ENCODE measurements at regions not wholly inside any gene's neighbourhood (a gene's known extent, or its start where the extent isn't known, plus 50 kb on each side); places are given as distances from the start of the nearest gene placed in this dataset.

- H3K27me3 Mint-ChIP-seq: peaks cover 5% of the 10 kb centered on the region
- no peak overlapping the region for H3K27ac Mint-ChIP-seq
- no peaks in the 10 kb centered on the region for H3K9me3 Mint-ChIP-seq
- no peak overlapping the region for H3K4me3 Mint-ChIP-seq
- no peaks in the 10 kb centered on the region for H3K36me3 Mint-ChIP-seq (ENCODE audit: low read depth)
- H3K4me1 Mint-ChIP-seq (ENCODE audit: low read depth): no peaks in the 10 kb centered on the region
- intact Hi-C loops (cut with micrococcal nuclease): no loop called here
These were observed 392.3 kb upstream of the TMPO start for GRCh38 chr12:98123021-98123461.

DNA sequence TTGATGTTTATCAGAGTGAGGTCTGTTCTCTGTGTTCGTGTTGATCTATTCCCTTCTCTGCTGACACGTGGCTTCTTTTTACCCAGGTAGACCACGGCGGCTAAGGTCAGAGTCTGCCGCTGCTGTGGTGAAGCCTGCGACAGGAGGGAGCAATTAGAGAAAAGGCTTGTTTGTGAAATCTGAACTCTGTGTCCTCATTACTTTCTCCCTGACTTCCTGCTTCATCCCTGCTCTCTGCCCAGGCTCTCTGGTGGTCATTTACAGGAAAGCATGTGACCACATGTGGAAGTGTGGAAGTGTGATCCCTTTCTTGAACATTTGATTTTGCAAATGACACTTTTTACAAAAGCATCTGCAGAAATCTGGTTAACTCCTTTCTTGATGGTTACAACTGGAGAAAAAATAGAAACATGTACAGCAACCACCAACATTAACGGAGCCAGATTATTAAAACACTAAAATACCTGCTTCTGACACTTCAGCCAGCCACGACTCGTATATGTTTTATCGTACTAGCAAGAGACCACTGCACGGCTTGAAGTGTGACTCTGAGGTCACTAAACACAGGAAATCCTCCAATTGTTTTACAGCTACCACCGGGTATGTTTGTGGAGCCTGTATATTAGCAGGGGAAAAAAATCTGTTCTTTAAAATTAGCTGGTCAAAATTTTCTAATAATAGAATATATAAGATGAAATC, 388.6 kb upstream of the TMPO start:
- Mint-ChIP-seq H3K27me3 (peaks cover 5% of the 10 kb centered on the region), H3K4me1 (ENCODE audit: low read depth) (no peaks in the 10 kb centered on the region), H3K27ac (no peak overlapping the region), H3K9me3 (no peaks in the 10 kb centered on the region), H3K36me3 (ENCODE audit: low read depth) (no peaks in the 10 kb centered on the region), H3K4me3 (no peak overlapping the region)
- intact Hi-C loops (cut with micrococcal nuclease): no loop called here

- Mint-ChIP-seq H3K4me3 (no peak overlapping the region), H3K36me3 (ENCODE audit: low read depth) (no peaks in the 10 kb centered on the region), H3K27ac (no peak overlapping the region), H3K4me1 (ENCODE audit: low read depth) (no peaks in the 10 kb centered on the region), H3K9me3 (no peaks in the 10 kb centered on the region), H3K27me3 (peaks cover 5% of the 10 kb centered on the region)
- intact Hi-C loops (cut with micrococcal nuclease): no loop called here
These were observed 388.1 kb upstream of the TMPO start for GRCh38 chr12:98127336-98127679.

GRCh38 chr12:98127854-98128253, 387.5 kb upstream of the TMPO start:
- Mint-ChIP-seq H3K4me1 (ENCODE audit: low read depth) (no peaks in the 10 kb centered on the region), H3K4me3 (no peak overlapping the region), H3K9me3 (no peaks in the 10 kb centered on the region), H3K27me3 (peaks cover 5% of the 10 kb centered on the region), H3K36me3 (ENCODE audit: low read depth) (no peaks in the 10 kb centered on the region), H3K27ac (no peak overlapping the region)
- intact Hi-C loops (cut with micrococcal nuclease): no loop called here

- H3K4me3 Mint-ChIP-seq: no peak overlapping the region
- H3K4me1 Mint-ChIP-seq (ENCODE audit: low read depth): no peaks in the 10 kb centered on the region
- intact Hi-C loops (cut with micrococcal nuclease): no loop called here
- no peaks in the 10 kb centered on the region for H3K27me3 Mint-ChIP-seq
- H3K27ac Mint-ChIP-seq: no peak overlapping the region
- no peaks in the 10 kb centered on the region for H3K9me3 Mint-ChIP-seq
- no peaks in the 10 kb centered on the region for H3K36me3 Mint-ChIP-seq (ENCODE audit: low read depth)
These were observed 378.8 kb upstream of the TMPO start for GRCh38 chr12:98136544-98136943.

DNA sequence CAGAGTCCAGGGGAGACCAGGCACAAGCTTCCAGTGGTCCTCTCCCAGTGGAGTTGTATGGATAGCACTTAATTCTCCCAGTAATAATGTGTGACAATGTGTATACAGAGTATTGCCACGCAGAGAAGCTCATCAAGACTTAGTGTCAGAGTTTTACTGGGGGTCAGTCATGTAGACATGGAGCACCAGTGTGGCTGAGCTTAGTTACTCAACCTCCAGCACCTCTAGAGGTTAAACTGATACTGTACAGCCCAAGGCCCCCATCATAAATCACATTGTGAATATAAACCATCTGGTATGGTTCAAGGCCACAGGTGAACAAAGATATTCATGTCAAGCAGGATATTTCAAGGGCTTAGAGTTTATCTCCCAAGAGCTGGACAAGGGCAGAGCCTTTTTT, 378.1 kb upstream of the TMPO start:
- H3K4me1 Mint-ChIP-seq (ENCODE audit: low read depth): no peaks in the 10 kb centered on the region
- no peaks in the 10 kb centered on the region for H3K9me3 Mint-ChIP-seq
- H3K27ac Mint-ChIP-seq: no peak overlapping the region

GRCh38 chr12:98144953-98145352, 370.4 kb upstream of the TMPO start:
- Mint-ChIP-seq H3K27me3 (no peaks in the 10 kb centered on the region), H3K27ac (no peak overlapping the region), H3K9me3 (no peaks in the 10 kb centered on the region), H3K4me1 (ENCODE audit: low read depth) (no peaks in the 10 kb centered on the region), H3K36me3 (ENCODE audit: low read depth) (no peaks in the 10 kb centered on the region), H3K4me3 (no peak overlapping the region)
- intact Hi-C loops (cut with micrococcal nuclease): no loop called here

More for the DNA sequence above, 378.1 kb upstream of the TMPO start:
- Mint-ChIP-seq H3K4me3 (no peak overlapping the region), H3K27me3 (no peaks in the 10 kb centered on the region), H3K36me3 (ENCODE audit: low read depth) (no peaks in the 10 kb centered on the region)
- intact Hi-C loops (cut with micrococcal nuclease): no loop called here

GRCh38 chr12:98146043-98146442, 369.3 kb upstream of the TMPO start:
- no peaks in the 10 kb centered on the region for H3K9me3 Mint-ChIP-seq
- H3K4me3 Mint-ChIP-seq: no peak overlapping the region
- no peaks in the 10 kb centered on the region for H3K27me3 Mint-ChIP-seq
- H3K36me3 Mint-ChIP-seq (ENCODE audit: low read depth): no peaks in the 10 kb centered on the region
- no peaks in the 10 kb centered on the region for H3K4me1 Mint-ChIP-seq (ENCODE audit: low read depth)
- intact Hi-C loops (cut with micrococcal nuclease): no loop called here
- no peak overlapping the region for H3K27ac Mint-ChIP-seq

- Mint-ChIP-seq H3K36me3 (ENCODE audit: low read depth) (no peaks in the 10 kb centered on the region), H3K27me3 (no peaks in the 10 kb centered on the region), H3K4me3 (no peak overlapping the region), H3K9me3 (no peaks in the 10 kb centered on the region), H3K27ac (no peak overlapping the region), H3K4me1 (ENCODE audit: low read depth) (no peaks in the 10 kb centered on the region)
- intact Hi-C loops (cut with micrococcal nuclease): no loop called here
These were observed 368.9 kb upstream of the TMPO start for GRCh38 chr12:98146487-98146886.

DNA sequence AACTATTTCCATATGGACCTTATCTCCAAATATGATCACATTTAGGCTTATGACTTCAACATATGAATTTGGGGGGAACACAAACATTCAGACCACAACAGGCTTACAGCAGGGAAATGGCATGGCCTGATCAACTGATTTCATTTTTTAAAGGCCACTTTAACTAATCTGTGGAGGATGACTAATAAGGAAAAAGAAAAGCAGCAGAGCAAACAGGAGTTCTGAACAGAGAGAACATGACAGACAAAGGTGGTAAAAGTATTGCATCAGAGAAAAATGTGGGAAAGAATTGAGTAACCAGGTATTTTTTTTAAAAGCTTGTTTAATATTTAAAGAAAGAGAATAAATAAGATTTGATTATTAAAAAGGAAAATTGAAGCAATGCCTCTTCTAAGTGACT, 366.1 kb upstream of the TMPO start:
- Mint-ChIP-seq H3K9me3 (no peaks in the 10 kb centered on the region), H3K27me3 (no peaks in the 10 kb centered on the region), H3K4me1 (ENCODE audit: low read depth) (no peaks in the 10 kb centered on the region), H3K4me3 (no peak overlapping the region), H3K27ac (no peak overlapping the region), H3K36me3 (ENCODE audit: low read depth) (no peaks in the 10 kb centered on the region)
- intact Hi-C loops (cut with micrococcal nuclease): no loop called here

GRCh38 chr12:98149691-98150210, 365.6 kb upstream of the TMPO start:
- Mint-ChIP-seq H3K4me3 (no peak overlapping the region), H3K36me3 (ENCODE audit: low read depth) (no peaks in the 10 kb centered on the region), H3K27me3 (no peaks in the 10 kb centered on the region), H3K9me3 (no peaks in the 10 kb centered on the region), H3K27ac (no peak overlapping the region), H3K4me1 (ENCODE audit: low read depth) (no peaks in the 10 kb centered on the region)
- intact Hi-C loops (cut with micrococcal nuclease): no loop called here

- intact Hi-C loops (cut with micrococcal nuclease): no loop called here
- no peaks in the 10 kb centered on the region for H3K4me1 Mint-ChIP-seq (ENCODE audit: low read depth)
- H3K27me3 Mint-ChIP-seq: no peaks in the 10 kb centered on the region
- H3K36me3 Mint-ChIP-seq (ENCODE audit: low read depth): no peaks in the 10 kb centered on the region
- no peaks in the 10 kb centered on the region for H3K9me3 Mint-ChIP-seq
- no peak overlapping the region for H3K4me3 Mint-ChIP-seq
- H3K27ac Mint-ChIP-seq: no peak overlapping the region
These were observed 364.2 kb upstream of the TMPO start for GRCh38 chr12:98151105-98151590.

DNA sequence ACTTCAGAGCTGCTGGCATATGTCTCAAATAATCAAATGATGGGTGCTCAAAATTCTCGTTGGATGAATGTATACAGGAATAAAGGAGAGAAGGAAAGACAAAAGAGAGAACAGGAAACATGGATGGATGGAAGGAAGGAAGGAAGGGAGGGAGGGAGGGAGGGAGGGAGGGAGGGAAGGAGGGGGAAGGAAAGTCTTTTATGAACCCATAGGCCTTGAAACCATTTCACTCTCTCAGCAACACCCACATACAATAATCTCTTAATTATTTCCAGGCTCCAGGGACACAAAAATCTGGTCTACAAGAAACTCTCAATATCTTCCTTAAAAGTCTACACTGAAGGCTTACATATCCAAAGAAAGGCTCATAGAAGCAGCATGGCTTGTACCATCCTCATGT, 363.4 kb upstream of the TMPO start:
- Mint-ChIP-seq H3K36me3 (ENCODE audit: low read depth) (no peaks in the 10 kb centered on the region), H3K27me3 (no peaks in the 10 kb centered on the region), H3K27ac (no peak overlapping the region), H3K9me3 (no peaks in the 10 kb centered on the region), H3K4me3 (no peak overlapping the region), H3K4me1 (ENCODE audit: low read depth) (no peaks in the 10 kb centered on the region)
- intact Hi-C loops (cut with micrococcal nuclease): no loop called here

- Mint-ChIP-seq H3K9me3 (no peaks in the 10 kb centered on the region), H3K27ac (no peak overlapping the region), H3K4me1 (ENCODE audit: low read depth) (no peaks in the 10 kb centered on the region), H3K27me3 (no peaks in the 10 kb centered on the region), H3K36me3 (ENCODE audit: low read depth) (no peaks in the 10 kb centered on the region), H3K4me3 (no peak overlapping the region)
- intact Hi-C loops (cut with micrococcal nuclease): no loop called here
These were observed 360.5 kb upstream of the TMPO start for GRCh38 chr12:98154850-98155249.

GRCh38 chr12:98156697-98157096, 358.7 kb upstream of the TMPO start:
- no peaks in the 10 kb centered on the region for H3K36me3 Mint-ChIP-seq (ENCODE audit: low read depth)

More at GRCh38 chr12:98156697-98157096, 358.7 kb upstream of the TMPO start:
- H3K27me3 Mint-ChIP-seq: no peaks in the 10 kb centered on the region
- H3K4me1 Mint-ChIP-seq (ENCODE audit: low read depth): no peaks in the 10 kb centered on the region
- H3K4me3 Mint-ChIP-seq: no peak overlapping the region
- H3K9me3 Mint-ChIP-seq: no peaks in the 10 kb centered on the region
- intact Hi-C loops (cut with micrococcal nuclease): no loop called here
- H3K27ac Mint-ChIP-seq: no peak overlapping the region

Measured in dendritic cell treated with granulocyte-macrophage colony-stimulating factor and Interleukin-4, amounts not matched to agents 40 ng/mL and 50 ng/mL, for 4 days (primary cell).